Stimulated activated CD4-positive, alpha-beta T cell treated with anti-CD3 and anti-CD28 coated beads, Interleukin-4, amount 100 ng/mL, for 1 hour (primary cell): ENCODE measurements at regions not wholly inside any gene's neighbourhood (a gene's known extent, or its start where the extent isn't known, plus 50 kb on each side); places are given as distances from the start of the nearest gene placed in this dataset.

Experiments
- DNase-seq: peaks from one replicate; pipeline ENCODE4 v3.0.0-alpha.2; 2020

DNA sequence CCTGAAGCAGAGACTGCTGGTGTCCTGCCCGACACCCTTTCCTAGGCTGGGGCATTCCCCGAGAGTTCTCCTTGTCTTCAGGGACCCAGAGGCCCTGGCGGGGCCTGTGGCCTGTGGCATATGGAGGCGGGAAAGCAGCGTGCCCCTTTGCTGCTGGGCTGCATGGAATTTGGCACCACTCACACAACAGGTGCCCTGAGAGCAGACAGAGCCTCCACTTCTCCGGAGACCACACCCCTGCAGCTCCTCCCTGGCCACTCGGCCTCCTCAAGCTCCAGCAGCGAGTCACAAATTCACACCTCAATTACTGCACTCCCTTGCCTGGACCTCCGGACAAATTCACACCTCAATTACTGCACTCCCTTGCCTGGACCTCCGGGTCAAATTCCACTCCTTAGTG is 1375.2 kb downstream of the TBC1D22A start:
- no peak for DNase-seq

DNA sequence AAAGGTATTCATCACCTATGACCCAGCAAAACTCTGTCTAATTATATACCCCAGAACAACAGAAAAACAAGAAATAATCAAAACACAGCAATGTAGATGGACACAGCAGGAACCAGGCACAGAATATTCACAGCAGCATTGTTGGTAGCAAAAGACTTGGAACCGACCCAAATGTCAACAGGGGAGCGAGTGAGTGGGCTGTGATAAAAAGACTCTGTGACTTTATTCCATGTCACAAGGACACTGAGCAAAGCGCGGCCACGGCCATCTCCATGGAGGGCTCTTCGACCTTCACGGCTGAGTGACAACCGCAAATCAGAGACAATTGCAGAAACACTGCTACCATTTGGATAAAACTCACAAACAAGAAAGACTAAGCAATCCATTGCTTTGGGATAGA is 1373.1 kb downstream of the TBC1D22A start:
- no peak for DNase-seq

GRCh38 chr22:48125416-48125815 is 1363.0 kb downstream of the TBC1D22A start:
- no peak for DNase-seq

- DNase-seq: no peak
These were observed 1359.5 kb downstream of the TBC1D22A start for GRCh38 chr22:48121984-48122383.

GRCh38 chr22:48118654-48119053 is 1356.2 kb downstream of the TBC1D22A start:
- no peak for DNase-seq

DNA sequence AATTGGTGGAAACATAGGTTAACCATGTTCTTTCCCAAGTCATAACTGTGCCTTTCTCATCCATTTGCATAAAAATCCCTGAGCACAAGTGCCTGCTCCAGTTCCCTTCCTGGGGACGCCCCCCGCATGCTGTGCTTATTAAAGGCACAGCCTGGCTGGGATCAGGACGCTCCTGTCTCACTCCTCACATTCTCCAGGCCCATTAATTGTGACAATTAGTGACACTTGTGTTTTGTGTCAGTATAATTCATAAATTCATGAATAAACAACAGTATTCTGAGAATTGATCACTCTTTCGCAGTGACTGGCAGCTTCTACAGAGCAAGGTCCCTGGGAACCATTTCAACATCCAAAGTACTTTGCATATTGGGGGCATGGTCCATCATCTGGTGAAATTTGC is 1354.4 kb downstream of the TBC1D22A start:
- no peak for DNase-seq

DNA sequence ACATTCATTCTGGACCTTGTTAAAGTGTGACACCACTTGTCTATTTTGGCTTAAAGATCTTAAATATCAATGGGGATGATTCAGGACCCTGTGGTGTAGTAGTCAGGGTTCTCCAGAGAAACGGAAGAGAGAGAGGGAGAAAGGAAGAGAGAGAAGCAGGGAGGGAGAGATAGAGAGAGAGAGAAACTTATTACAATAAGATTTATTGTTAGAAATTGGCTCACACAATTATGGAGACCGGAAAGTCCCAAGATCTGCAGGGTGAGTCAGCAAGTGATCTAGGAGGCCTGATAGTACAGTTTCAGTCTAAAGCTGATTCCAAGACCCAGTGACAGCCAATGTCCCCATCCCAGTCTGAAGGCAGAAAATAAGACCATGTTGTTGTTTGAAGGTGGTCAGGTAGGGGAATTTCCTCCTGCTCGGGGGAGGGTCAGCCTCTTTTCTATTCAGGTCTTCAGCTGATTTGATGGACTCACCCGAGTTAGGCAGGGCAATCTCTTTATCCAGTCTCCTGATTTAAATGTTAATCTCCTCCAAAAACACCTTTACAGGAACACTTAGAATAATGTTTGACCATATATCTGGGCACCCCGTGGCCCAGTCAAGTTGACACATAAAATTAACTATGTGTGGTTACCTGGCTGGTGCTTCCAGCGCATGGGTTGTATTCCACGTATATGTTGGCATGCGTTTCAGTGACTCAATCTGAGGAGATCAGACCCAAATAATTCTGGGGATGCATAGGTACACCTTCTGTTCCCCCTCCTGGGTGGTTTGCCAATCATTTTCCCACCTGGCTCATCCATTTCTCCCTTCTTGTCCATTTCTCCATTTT is 1350.5 kb downstream of the TBC1D22A start:
- no peak for DNase-seq

DNA sequence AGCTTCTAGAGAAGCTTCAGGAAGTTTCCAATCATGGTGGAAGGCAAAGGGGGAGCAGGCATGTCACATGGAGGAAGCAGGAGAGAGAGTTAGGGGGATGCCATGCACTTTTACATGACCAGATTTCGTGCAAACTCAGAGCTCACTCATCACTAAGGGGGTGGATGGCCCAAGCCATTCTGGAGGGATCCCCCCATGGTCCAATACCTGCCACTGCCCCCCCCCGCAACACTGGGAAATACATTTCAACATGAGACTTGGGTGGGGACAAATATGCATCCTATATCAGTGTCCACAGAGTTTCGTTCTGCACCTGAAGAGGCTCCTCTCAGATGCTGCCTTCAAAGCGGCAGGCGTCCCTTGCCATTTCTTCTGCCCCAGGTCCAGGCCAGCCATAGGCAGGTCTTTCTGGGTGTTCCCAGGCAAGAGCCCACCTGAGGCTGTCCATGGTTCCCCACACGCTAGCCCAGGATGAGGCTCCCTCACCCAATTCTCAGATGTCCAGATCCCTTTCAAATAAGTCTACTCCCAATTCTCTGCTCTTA is 1344.3 kb downstream of the TBC1D22A start:
- no peak for DNase-seq

DNA sequence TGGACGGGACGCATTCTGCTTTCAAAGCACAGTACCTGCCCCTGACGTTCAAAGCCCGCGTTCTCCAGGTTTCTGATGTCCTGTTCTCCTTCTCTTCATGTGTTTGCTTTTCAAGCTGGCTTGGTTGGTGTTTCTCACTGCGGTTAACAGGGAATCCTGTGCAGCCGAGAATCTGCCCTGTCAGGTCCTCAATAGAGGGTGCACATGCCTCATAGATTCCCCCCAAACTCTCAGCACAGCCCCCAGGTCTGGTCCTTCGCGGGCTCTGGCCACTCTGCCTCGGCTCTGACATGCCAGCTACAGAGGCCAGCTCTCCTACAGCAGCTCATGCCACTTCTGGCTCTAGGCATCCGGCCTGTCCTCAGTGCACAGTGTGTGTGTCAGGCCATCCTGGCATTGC is 1343.8 kb downstream of the TBC1D22A start:
- no peak for DNase-seq

- no peak for DNase-seq
These were observed 1342.8 kb downstream of the TBC1D22A start for GRCh38 chr22:48105259-48105658.

DNA sequence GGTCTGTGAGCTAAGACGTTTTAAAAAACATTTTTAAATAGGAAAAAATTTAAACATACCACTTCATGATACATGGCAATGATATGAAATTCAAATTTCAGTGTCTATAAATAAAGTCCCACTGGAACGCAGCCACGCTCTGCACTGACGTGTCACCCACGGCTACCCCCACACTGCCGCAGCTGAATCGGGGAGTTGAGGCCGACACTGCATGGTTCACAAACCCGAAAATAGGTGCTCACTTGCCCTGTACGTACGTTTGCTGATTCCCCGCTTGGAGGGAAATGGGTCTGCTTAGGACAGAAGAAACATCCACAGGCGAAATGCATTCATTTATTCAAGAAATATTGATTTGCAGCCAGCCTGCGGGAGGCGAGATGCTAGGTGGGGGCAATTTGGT is 1342.3 kb downstream of the TBC1D22A start:
- no peak for DNase-seq

- DNase-seq: no peak
These were observed 1341.8 kb downstream of the TBC1D22A start for GRCh38 chr22:48104102-48104738.

- DNase-seq: no peak
These were observed 1340.9 kb downstream of the TBC1D22A start for GRCh38 chr22:48103126-48103875.

- no peak for DNase-seq
These were observed 1340.1 kb downstream of the TBC1D22A start for GRCh38 chr22:48102581-48102980.

GRCh38 chr22:48101704-48102103 is 1339.3 kb downstream of the TBC1D22A start:
- DNase-seq: no peak

GRCh38 chr22:48100685-48101417 is 1338.4 kb downstream of the TBC1D22A start:
- DNase-seq: no peak

GRCh38 chr22:48099671-48100070 is 1337.2 kb downstream of the TBC1D22A start:
- no peak for DNase-seq

DNA sequence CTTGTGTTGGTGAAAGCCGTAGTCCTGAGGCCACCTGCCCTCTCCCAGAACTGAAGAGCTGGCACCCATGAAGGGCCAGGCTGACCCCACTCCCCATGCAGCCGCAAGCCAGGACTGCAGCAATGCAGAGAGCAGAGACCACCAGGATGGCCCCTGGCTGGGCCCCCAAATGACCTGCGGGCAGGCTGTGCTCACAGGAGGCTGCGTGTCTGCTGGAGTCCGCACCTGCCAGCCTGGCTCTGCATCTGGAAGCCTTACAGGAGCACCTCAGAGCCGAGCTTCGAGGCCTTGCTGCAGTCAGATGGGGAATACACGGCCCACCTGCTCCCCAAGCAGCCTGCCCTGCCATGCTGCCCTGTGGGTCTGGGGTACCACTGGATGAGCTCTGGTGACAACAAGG is 1336.8 kb downstream of the TBC1D22A start:
- DNase-seq: no peak

- DNase-seq: no peak
These were observed 1336.4 kb downstream of the TBC1D22A start for GRCh38 chr22:48098921-48099245.

- no peak for DNase-seq
These were observed 1335.9 kb downstream of the TBC1D22A start for GRCh38 chr22:48098243-48098920.

DNA sequence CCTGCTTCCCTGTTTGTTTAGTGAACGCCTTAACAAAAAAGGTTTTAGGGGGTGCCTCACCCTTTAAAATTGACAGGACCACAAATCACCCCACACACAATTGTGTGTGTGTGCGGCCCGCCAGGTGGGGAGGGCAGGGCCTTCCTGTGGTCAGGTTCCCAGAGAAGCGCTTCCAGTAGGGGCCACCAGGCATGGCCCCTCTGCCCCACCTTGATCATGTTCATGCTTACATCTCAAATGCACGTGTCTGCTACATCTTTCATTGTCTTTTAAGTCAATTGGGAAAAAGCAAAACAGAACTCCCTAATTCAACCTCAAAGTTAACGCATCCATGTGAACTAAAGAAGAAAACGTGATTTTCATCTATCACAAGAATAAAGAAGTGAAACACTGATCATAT is 1335.3 kb downstream of the TBC1D22A start:
- no peak for DNase-seq
